NT2/D1 (cell line): ENCODE measurements at regions not wholly inside any gene's neighbourhood (a gene's known extent, or its start where the extent isn't known, plus 50 kb on each side); places are given as distances from the start of the nearest gene placed in this dataset.
"Not testable (repeated sequence)": the region's sequence is repeated elsewhere in the genome, so short reads cannot be mapped to it uniquely, and the experiment has no call there.

Experiments used
- DNase-seq: peaks from one replicate; pipeline ENCODE4 v3.0.0-alpha.2; 2011; ENCODE audit warnings: low read depth, low spot score
- H3K27me3 ChIP-seq: 2 replicates; pipeline ENCODE4 v1.6.0; 2011; ENCODE audit warnings: mild to moderate bottlenecking; ENCODE audit not compliant: insufficient read length, insufficient read depth
- H3K36me3 ChIP-seq: 2 replicates; pipeline ENCODE4 v1.6.1; 2011; ENCODE audit warnings: mild to moderate bottlenecking, low read length, mixed read lengths; ENCODE audit not compliant: insufficient read depth, insufficient read length
- H3K4me1 ChIP-seq: 2 replicates; pipeline ENCODE4 v1.5.1; 2011; ENCODE audit not compliant: insufficient read depth, insufficient read length
- H3K4me3 ChIP-seq: 2 replicates; pipeline ENCODE4 v1.5.1; 2011; ENCODE audit warnings: low read depth; ENCODE audit not compliant: insufficient read length
- H3K9ac ChIP-seq: 2 replicates; pipeline ENCODE4 v1.6.0; 2011; ENCODE audit warnings: low read depth; ENCODE audit not compliant: insufficient read length
- H3K9me3 ChIP-seq: 2 replicates; pipeline ENCODE4 v1.5.1; 2011; ENCODE audit warnings: mild to moderate bottlenecking, low read length; ENCODE audit not compliant: insufficient read depth

DNA sequence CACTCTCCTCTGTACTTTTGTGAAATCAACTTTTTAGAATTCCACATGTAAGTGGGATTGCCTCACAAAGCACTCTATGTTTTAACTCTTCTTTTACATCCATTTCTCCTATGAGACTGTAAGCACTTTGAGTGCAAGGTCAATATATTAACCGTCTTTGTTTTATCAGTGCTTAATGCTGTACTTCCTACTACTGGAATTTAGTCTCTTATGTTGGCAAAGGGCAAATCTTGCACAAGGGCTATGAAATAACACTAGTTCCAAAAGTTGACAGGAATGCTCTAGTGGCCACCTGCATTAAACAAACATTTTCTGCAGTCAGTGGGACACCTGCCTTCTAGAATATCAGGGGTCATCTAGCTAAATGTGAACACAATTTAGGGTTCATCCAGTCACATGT lies 117.5 kb upstream of the SPATA31A3 start:
- H3K4me3 ChIP-seq, H3K9me3 ChIP-seq, H3K27me3 ChIP-seq, H3K9ac ChIP-seq, DNase-seq, H3K36me3 ChIP-seq, H3K4me1 ChIP-seq: not testable (repeated sequence)

DNA sequence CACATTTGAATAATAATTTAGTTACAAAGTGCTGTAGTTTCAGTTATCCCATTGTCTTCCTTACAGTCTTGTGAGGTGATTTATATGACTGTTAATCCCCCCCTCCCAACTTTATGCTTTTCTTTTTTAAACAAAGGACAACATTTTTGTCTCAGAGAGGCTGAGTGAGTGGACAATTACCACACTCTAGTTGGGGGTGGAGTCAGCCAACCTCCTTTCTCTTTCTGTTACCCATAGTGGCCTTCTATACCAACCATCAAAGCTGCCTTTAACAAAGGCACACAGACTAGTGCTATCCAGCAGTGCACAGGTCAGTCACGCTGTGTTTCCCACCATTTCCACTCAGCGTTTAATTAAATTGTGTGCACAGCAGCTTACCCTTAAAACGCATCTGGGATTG lies 114.3 kb upstream of the SPATA31A3 start:
- not testable (repeated sequence) for H3K27me3 ChIP-seq, DNase-seq, H3K4me1 ChIP-seq, H3K4me3 ChIP-seq, H3K9me3 ChIP-seq, H3K9ac ChIP-seq, H3K36me3 ChIP-seq

DNA sequence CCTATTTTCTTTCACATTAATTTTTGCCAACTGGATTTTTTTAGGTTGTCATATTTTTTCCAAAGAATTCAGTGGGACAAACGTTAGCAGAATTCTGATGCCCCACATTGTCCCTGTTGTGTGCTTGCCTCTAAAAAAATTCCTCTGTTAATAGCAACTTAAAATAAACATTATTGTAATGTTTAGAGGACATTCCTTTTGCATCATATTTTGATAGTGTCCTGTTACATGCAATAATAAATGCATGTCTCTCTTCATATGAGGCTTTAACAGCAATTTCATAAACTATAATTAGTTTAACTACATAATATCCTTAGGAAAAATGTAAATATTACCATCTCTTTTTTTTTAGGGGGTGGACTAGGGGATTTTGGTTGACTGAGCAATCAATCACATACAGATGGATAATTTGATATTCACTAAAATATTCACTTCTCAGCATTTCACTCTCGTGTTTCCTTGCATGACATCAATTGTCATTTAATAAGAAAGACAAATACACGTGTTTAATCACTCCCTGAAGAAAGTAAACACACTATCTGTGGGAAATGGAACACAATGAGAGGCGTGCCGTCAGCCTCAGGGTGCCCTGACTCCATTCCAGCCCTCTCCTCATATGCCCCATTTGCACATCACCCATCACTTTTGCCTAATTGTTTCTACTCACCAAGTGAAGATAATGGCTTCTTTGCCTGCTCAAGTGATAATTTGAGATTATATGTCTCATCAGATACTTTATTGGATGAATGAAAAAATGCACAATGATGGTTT lies 110.3 kb upstream of the SPATA31A3 start:
- H3K27me3 ChIP-seq, DNase-seq, H3K9me3 ChIP-seq, H3K36me3 ChIP-seq, H3K4me1 ChIP-seq, H3K9ac ChIP-seq, H3K4me3 ChIP-seq: not testable (repeated sequence)

DNA sequence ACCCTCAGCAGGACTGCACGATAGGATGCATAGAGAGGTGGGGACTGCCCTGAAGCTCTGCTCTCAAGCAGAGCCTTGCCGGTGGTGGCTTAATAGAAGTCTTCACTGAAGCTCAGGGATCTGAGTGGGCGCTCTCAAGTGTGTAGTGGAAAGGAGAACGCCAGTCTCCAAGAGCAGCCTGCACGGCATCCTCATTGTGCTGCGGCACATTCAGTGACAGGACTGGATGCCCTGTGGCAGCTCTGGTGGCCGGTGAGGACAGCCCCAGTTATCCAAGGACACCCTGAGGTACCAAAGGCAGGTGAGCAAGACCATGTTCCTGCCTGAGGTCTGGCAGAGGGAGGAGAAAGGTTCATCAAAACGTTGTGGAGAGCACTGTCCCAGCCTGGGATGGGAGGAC lies 98.8 kb upstream of the SPATA31A3 start:
- not testable (repeated sequence) for DNase-seq, H3K9ac ChIP-seq, H3K4me3 ChIP-seq, H3K27me3 ChIP-seq, H3K36me3 ChIP-seq, H3K9me3 ChIP-seq, H3K4me1 ChIP-seq

DNA sequence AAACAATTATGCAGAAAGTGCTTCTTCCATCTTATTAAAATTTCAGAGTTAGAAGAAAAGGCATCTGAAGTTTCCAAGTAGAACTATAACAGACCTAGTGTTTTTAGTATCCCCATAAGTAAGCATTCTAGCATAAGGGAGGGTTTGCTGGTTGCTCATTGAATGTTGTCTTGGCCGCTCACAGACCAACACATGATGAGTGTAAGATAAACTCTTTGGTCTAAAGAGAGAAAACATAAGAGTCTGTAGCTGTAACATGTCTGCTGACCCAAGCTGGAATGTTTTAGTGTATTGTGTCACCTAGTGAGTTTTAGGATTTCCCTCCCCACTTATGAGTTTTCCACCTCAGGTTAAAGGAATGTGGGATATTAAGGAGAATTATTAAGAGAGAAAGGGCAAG lies 94.5 kb upstream of the SPATA31A3 start:
- H3K9ac ChIP-seq, DNase-seq, H3K9me3 ChIP-seq, H3K27me3 ChIP-seq, H3K36me3 ChIP-seq, H3K4me3 ChIP-seq, H3K4me1 ChIP-seq: not testable (repeated sequence)

DNA sequence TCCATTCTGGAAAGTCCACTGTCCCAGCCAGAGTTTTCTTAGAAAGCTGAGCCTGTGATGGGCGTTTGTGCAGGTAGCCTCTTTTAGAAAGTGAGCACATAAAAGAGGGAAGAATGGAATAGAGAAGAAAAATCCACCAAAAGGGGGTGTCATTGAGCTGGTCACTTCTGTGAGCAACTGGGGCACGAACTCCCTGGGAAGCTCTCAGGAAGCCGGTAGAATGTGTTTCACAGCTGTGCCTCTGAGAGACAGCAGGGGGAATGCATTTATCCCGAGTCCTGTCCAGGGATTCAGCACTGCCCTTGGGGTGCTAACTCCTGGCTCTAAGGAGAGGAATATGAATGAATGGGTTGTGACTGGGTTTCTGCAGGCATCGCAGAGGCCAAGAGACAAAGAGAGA lies 73.8 kb upstream of the SPATA31A3 start:
- not testable (repeated sequence) for H3K4me1 ChIP-seq, H3K36me3 ChIP-seq, H3K4me3 ChIP-seq, H3K9me3 ChIP-seq, DNase-seq, H3K27me3 ChIP-seq, H3K9ac ChIP-seq

DNA sequence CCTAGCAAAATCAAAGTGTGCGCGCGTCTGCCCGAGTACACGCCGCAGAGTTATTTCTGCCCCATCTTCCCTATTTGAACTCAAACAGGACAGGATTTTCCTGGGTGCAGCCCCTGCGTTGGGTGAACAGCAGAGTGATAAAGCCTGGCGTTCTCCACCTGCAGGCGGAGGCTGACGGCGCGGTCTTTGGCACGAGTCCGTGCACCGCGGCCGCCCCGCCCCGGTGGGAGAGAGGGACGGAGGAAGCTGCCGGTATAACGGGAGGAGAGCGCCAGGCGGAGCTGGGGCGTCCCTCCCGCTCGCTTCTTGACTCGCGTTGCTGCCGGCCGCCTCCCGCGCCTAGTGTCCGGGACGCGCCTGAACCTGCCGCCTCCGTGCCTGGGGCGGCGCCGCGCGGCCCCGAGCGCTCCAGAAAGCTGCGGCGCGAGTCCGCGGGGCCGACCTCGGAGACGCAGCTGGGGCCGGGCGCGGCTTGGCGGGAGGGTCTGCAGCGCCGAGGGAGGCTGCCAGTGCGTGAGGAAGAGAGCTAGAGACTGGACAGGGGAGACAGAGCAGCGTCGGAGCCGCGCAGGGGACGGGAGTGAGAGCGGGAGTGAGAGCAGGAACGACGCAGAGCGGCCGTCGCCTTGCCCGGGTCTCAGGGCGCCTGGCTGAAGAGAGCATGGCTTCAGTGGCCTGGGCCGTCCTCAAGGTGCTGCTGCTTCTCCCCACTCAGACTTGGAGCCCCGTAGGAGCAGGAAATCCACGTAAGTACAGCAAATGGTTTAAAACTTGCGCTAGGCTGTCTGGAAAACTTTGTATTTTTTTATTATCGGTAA lies 66.8 kb upstream of the SPATA31A3 start:
- not testable (repeated sequence) for H3K27me3 ChIP-seq, H3K9ac ChIP-seq, H3K4me1 ChIP-seq, H3K9me3 ChIP-seq, DNase-seq, H3K36me3 ChIP-seq
- H3K4me3 ChIP-seq: peak overlapping the region; percentile 11
